Tibial nerve (tissue), 4 donors: ENCODE measurements at regions not wholly inside any gene's neighbourhood (a gene's known extent, or its start where the extent isn't known, plus 50 kb on each side); places are given as distances from the start of the nearest gene placed in this dataset.

Experiments used
- CTCF ChIP-seq, 5 experiments: fragments of 200-600 bp in 3 of 5; fragments of 450-650 bp in 2 of 5; sonication (generic) in 3 of 5; IDR thresholded peaks; one replicate each; pipeline ENCODE4 v1.5.1; 2016 to 2019; ENCODE audit warnings: antibody characterized with exemption in 5 of 5, mild to moderate bottlenecking in 3 of 5, moderate library complexity in 2 of 5
- EP300 ChIP-seq, 2 donors: sonication (generic); formaldehyde crosslinking; IDR thresholded peaks; one replicate each; pipeline ENCODE4 v1.6.1; 2017; ENCODE audit warnings: antibody characterized with exemption in 2 of 2, mild to moderate bottlenecking in 1 of 2
- POLR2A ChIP-seq, 2 donors: fragments of 450-650 bp; IDR thresholded peaks; one replicate each; pipeline ENCODE4 v1.6.1; 2017; ENCODE audit warnings: antibody characterized with exemption in 2 of 2, mild to moderate bottlenecking in 2 of 2, moderate library complexity in 2 of 2

GRCh38 chr1:2859219-2859880, 57.9 kb upstream of the TTC34 start:
- no peak for TF ChIP-seq CTCF (IDR thresholded peaks at IDR 0.05)
- TF ChIP-seq POLR2A (IDR thresholded peaks at IDR 0.05) = no peak
- no peak for TF ChIP-seq EP300 (IDR thresholded peaks at IDR 0.05)
